ENCODE measurements at regions not wholly inside any gene's neighbourhood (a gene's known extent, or its start where the extent isn't known, plus 50 kb on each side); places are given as distances from the start of the nearest gene placed in this dataset.

DNA sequence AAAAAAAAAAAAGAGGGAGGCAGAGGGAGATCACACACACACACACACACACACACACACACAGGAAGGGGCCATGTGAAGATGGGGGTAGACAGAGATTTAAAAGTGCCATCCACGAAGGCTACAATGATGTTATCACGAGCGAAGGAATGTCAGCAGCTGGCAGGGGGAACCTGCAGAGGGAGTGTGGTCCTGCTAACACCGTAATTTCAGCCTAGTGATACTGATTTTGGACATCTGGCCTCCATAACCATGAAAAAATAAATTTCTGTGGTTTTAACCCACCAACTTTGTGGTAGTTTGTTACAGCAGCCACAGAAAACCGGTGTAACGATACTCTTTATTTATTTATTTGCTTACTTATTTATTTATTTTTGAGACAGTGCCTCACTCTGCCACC lies 76.0 kb downstream of the TMCO5A start:
- Histone ChIP-seq H3K4me1 (no peaks in the 10 kb centered on the region), H3K4me2 (no peak overlapping the region), H3K27ac (no peak overlapping the region), H3K9me3 (no peaks in the 10 kb centered on the region), H3K4me3 (no peak overlapping the region)
- ChIA-PET POLR2A (no interaction called here), CTCF (no interaction called here)
- DNase-seq (ENCODE audit: low read depth in 1 of 2, low spot score in 1 of 2) (no peak), FAIRE-seq (no peak), ATAC-seq (no peak)
- TF ChIP-seq CHD2 (IDR thresholded peaks at IDR 0.05; ENCODE audit: low read length, partially characterized antibody) (no peak), CBX2 (IDR thresholded peaks at IDR 0.05; ENCODE audit: borderline replicate concordance, low read depth) (no peak), CHD4 (IDR thresholded peaks at IDR 0.05; ENCODE audit: borderline replicate concordance) (no peak), EHMT2 (IDR thresholded peaks at IDR 0.05; ENCODE audit: low read depth) (no peak), KDM1A (IDR thresholded peaks at IDR 0.05; ENCODE audit: low read depth) (no peak), ZNF302 (CRISPR knock-in tag; IDR thresholded peaks at IDR 0.05) (no peak)
- TF ChIP-seq, protein P1, sequence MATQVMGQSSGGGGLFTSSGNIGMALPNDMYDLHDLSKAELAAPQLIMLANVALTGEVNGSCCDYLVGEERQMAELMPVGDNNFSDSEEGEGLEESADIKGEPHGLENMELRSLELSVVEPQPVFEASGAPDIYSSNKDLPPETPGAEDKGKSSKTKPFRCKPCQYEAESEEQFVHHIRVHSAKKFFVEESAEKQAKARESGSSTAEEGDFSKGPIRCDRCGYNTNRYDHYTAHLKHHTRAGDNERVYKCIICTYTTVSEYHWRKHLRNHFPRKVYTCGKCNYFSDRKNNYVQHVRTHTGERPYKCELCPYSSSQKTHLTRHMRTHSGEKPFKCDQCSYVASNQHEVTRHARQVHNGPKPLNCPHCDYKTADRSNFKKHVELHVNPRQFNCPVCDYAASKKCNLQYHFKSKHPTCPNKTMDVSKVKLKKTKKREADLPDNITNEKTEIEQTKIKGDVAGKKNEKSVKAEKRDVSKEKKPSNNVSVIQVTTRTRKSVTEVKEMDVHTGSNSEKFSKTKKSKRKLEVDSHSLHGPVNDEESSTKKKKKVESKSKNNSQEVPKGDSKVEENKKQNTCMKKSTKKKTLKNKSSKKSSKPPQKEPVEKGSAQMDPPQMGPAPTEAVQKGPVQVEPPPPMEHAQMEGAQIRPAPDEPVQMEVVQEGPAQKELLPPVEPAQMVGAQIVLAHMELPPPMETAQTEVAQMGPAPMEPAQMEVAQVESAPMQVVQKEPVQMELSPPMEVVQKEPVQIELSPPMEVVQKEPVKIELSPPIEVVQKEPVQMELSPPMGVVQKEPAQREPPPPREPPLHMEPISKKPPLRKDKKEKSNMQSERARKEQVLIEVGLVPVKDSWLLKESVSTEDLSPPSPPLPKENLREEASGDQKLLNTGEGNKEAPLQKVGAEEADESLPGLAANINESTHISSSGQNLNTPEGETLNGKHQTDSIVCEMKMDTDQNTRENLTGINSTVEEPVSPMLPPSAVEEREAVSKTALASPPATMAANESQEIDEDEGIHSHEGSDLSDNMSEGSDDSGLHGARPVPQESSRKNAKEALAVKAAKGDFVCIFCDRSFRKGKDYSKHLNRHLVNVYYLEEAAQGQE (IDR thresholded peaks at IDR 0.05): no peak
- TF ChIP-seq, protein P2, sequence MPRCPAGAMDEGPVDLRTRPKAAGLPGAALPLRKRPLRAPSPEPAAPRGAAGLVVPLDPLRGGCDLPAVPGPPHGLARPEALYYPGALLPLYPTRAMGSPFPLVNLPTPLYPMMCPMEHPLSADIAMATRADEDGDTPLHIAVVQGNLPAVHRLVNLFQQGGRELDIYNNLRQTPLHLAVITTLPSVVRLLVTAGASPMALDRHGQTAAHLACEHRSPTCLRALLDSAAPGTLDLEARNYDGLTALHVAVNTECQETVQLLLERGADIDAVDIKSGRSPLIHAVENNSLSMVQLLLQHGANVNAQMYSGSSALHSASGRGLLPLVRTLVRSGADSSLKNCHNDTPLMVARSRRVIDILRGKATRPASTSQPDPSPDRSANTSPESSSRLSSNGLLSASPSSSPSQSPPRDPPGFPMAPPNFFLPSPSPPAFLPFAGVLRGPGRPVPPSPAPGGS (IDR thresholded peaks at IDR 0.05): no peak
- WGBS (ENCODE audit: missing lambda C conversion rate): 70% methylated on average over 6 of the region's 6 CpGs

DNA sequence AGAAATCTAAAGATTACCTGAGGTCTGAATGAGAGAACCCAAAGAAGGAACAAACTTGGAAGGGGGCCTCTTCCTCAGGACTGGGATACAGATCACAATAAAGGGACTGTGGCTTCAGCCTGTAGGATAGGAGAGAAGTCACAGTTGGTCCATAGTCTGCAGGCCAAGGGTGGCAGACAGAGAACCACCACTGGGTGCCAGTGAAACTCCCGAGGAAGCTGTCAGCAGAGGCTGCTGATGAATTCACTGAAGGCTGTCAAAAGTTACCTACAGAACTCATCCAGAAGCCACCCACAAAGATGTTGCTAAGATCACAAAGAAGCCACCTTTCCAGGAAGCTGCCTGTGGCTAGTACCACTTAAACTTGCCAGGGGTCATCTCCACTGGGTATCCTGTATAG lies 78.5 kb downstream of the TMCO5A start:
- Histone ChIP-seq H3K9me3 (no peaks in the 10 kb centered on the region), H3K4me1 (no peaks in the 10 kb centered on the region), H3K4me3 (no peak overlapping the region), H3K4me2 (no peak overlapping the region), H3K27ac (no peak overlapping the region)
- TF ChIP-seq MYC (IDR thresholded peaks at IDR 0.05; ENCODE audit: borderline replicate concordance, low read length): no peak
- TF ChIP-seq MAFK (IDR thresholded peaks at IDR 0.05; ENCODE audit: partially characterized antibody): no peak
- no peak for TF ChIP-seq NR3C1 (IDR thresholded peaks at IDR 0.05)
- no peak for TF ChIP-seq SMC3 (IDR thresholded peaks at IDR 0.05)
- TF ChIP-seq RARB (CRISPR knock-in tag; IDR thresholded peaks at IDR 0.05): no peak
- ChIA-PET CTCF (interaction anchor here (1.0 to 1.7 kb wide), 2 partner anchors 10 to 376 kb away, joined by 3 to 4 read pairs; no protein-coding TSS in a partner anchor), POLR2A (no interaction called here)
- no peak for ATAC-seq
- no peak for FAIRE-seq
- DNase-seq (ENCODE audit: low read depth in 1 of 2, low spot score in 1 of 2): no peak
- 11% methylated on average over 1 of the region's 1 CpG for WGBS (ENCODE audit: missing lambda C conversion rate)

DNA sequence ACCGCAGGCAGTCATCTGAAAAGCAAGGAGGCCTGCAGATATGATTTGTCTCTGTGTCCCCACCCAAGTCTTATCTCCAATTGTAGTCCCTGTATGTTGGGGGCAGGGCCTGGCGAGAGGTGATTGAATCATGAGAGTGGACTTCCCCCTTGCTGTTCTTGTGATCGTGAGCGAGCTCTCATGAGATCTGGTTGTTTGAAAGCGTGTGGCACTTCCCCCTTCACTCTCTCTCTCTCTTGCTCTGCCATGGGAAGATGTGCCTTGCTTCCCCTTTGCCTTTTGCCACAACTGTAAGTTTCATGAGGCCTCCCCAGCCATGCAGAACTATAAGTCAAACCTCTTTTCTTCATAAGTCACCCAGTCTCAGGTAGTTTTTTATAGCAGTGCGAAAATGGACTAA lies 83.3 kb downstream of the TMCO5A start:
- ATAC-seq: no peak
- TF ChIP-seq ZSCAN20 (CRISPR knock-in tag; IDR thresholded peaks at IDR 0.05) (no peak), BHLHE40 (IDR thresholded peaks at IDR 0.05; ENCODE audit: low read depth, low read length) (no peak), RFX5 (IDR thresholded peaks at IDR 0.05) (no peak), SMC3 (IDR thresholded peaks at IDR 0.05) (no peak), KDM1A (IDR thresholded peaks at IDR 0.05; ENCODE audit: low read depth) (no peak), MAZ (IDR thresholded peaks at IDR 0.05; ENCODE audit: borderline replicate concordance, low read depth, low read length) (no peak), FOXS1 (CRISPR knock-in tag; IDR thresholded peaks at IDR 0.05) (no peak), RNF2 (IDR thresholded peaks at IDR 0.05; ENCODE audit: borderline replicate concordance, low read depth) (no peak), MAFK (IDR thresholded peaks at IDR 0.05; ENCODE audit: partially characterized antibody) (no peak), FOSL2 (IDR thresholded peaks at IDR 0.05) (no peak), FOSL2 (CRISPR knock-in tag; IDR thresholded peaks at IDR 0.05) (no peak), FOSB (CRISPR knock-in tag; IDR thresholded peaks at IDR 0.05) (no peak)
- TF ChIP-seq, protein P3, sequence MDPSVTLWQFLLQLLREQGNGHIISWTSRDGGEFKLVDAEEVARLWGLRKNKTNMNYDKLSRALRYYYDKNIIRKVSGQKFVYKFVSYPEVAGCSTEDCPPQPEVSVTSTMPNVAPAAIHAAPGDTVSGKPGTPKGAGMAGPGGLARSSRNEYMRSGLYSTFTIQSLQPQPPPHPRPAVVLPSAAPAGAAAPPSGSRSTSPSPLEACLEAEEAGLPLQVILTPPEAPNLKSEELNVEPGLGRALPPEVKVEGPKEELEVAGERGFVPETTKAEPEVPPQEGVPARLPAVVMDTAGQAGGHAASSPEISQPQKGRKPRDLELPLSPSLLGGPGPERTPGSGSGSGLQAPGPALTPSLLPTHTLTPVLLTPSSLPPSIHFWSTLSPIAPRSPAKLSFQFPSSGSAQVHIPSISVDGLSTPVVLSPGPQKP (IDR thresholded peaks at IDR 0.05; ENCODE audit: low read depth, low read length): no peak
- TF ChIP-seq, protein P4, sequence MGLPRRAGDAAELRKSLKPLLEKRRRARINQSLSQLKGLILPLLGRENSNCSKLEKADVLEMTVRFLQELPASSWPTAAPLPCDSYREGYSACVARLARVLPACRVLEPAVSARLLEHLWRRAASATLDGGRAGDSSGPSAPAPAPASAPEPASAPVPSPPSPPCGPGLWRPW (IDR thresholded peaks at IDR 0.05): no peak
- TF ChIP-seq, protein P5, sequence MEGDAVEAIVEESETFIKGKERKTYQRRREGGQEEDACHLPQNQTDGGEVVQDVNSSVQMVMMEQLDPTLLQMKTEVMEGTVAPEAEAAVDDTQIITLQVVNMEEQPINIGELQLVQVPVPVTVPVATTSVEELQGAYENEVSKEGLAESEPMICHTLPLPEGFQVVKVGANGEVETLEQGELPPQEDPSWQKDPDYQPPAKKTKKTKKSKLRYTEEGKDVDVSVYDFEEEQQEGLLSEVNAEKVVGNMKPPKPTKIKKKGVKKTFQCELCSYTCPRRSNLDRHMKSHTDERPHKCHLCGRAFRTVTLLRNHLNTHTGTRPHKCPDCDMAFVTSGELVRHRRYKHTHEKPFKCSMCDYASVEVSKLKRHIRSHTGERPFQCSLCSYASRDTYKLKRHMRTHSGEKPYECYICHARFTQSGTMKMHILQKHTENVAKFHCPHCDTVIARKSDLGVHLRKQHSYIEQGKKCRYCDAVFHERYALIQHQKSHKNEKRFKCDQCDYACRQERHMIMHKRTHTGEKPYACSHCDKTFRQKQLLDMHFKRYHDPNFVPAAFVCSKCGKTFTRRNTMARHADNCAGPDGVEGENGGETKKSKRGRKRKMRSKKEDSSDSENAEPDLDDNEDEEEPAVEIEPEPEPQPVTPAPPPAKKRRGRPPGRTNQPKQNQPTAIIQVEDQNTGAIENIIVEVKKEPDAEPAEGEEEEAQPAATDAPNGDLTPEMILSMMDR (IDR thresholded peaks at IDR 0.05): no peak
- CTCF ChIA-PET: interaction anchor here (1.0 kb wide), 1 partner anchor 129 kb away, joined by 3 read pairs; no protein-coding TSS in a partner anchor
- no peak overlapping the region for H3K4me3 ChIP-seq
- H3K4me1 ChIP-seq: no peaks in the 10 kb centered on the region
- POLR2A ChIA-PET: no interaction called here
- 83% methylated on average over 6 of the region's 6 CpGs for WGBS (ENCODE audit: missing lambda C conversion rate)
- no peak for FAIRE-seq
- no peak overlapping the region for H3K27ac ChIP-seq
- no peak overlapping the region for H3K4me2 ChIP-seq
- DNase-seq (ENCODE audit: low read depth in 1 of 2, low spot score in 1 of 2): no peak
- no peaks in the 10 kb centered on the region for H3K9me3 ChIP-seq
